T-helper 2 cell treated with Interferon-gamma antibody and Interleukin-4, amounts not matched to agents 5 μg/mL and 100 μg/mL, for 36 hours (primary cell): ENCODE measurements at regions not wholly inside any gene's neighbourhood (a gene's known extent, or its start where the extent isn't known, plus 50 kb on each side); places are given as distances from the start of the nearest gene placed in this dataset.

ENCODE experiments used
- DNase-seq: peaks from one replicate; pipeline ENCODE4 v3.0.0; 2021; ENCODE audit warnings: low spot score
- H3K27ac Mint-ChIP-seq: one replicate; pipeline ENCODE4 v1.8.0; 2021; ENCODE audit warnings: mild to moderate bottlenecking, mixed read lengths
- H3K27me3 Mint-ChIP-seq: one replicate; pipeline ENCODE4 v1.8.0; 2021; ENCODE audit warnings: low read depth, mixed read lengths
- H3K36me3 Mint-ChIP-seq: one replicate; pipeline ENCODE4 v1.8.0; 2021; ENCODE audit warnings: low read depth, mixed read lengths
- H3K4me1 Mint-ChIP-seq: one replicate; pipeline ENCODE4 v1.8.0; 2021; ENCODE audit warnings: low read depth, mixed read lengths
- H3K4me3 Mint-ChIP-seq: one replicate; pipeline ENCODE4 v1.8.0; 2022; ENCODE audit warnings: mild to moderate bottlenecking, moderate library complexity, mixed read lengths
- H3K9me3 Mint-ChIP-seq: one replicate; pipeline ENCODE4 v1.8.0; 2021; ENCODE audit warnings: mixed read lengths

DNA sequence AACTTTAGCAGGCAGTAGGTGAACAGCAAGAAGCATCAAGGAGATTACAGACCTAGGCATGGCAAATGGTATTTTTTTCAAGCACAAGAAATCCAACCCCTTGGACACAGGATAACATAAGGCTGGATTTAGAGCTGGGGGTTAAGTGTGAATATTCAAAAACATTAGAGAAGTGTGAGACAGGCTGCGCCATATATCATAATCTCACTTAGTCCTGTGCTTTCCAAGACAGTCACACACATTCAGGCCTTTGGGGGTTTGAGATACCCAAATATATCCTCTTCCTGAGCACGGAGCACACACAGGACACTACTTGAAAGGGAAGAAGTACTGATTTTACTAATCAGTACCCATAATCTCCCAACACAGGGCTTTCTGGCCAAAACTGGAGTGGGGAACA lies 83.0 kb upstream of the CLDN18 start:
- H3K4me1 Mint-ChIP-seq = no peaks in the 10 kb centered on the region
- no peaks in the 10 kb centered on the region for H3K36me3 Mint-ChIP-seq
- DNase-seq = no peak
- H3K27ac Mint-ChIP-seq = no peak overlapping the region
- no peaks in the 10 kb centered on the region for H3K9me3 Mint-ChIP-seq
- no peaks in the 10 kb centered on the region for H3K27me3 Mint-ChIP-seq
- H3K4me3 Mint-ChIP-seq = no peak overlapping the region

- Mint-ChIP-seq H3K27me3 (no peaks in the 10 kb centered on the region), H3K36me3 (no peaks in the 10 kb centered on the region)
Observed at GRCh38 chr3:137930976-137931375, 79.0 kb upstream of the CLDN18 start.

DNA sequence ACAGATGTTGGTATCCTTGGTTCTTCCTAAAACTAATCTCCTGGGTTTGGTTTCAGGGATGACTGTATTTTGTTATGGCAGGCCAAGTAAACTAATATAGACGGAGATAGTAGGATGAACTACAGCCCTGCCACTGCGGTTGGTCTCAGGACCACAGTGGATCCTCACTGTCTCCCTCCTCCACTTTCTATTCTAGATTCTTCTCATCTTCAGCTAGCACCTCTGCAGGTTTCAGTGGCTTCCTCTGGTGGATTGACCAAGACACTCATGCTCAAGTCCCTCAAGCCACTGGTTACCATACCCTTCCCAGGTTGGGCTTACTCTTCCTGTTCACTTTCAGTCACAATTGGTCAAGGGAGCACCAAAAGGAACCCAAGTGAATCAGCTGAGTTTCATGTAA lies 71.1 kb upstream of the CLDN18 start:
- no peak for DNase-seq
- H3K36me3 Mint-ChIP-seq = no peaks in the 10 kb centered on the region
- no peaks in the 10 kb centered on the region for H3K27me3 Mint-ChIP-seq
- H3K4me3 Mint-ChIP-seq = no peak overlapping the region
- no peak overlapping the region for H3K27ac Mint-ChIP-seq
- H3K4me1 Mint-ChIP-seq = no peaks in the 10 kb centered on the region
- no peaks in the 10 kb centered on the region for H3K9me3 Mint-ChIP-seq

More at GRCh38 chr3:137930976-137931375, 79.0 kb upstream of the CLDN18 start:
- Mint-ChIP-seq H3K4me3 (no peak overlapping the region), H3K9me3 (no peaks in the 10 kb centered on the region), H3K27ac (no peak overlapping the region), H3K4me1 (no peaks in the 10 kb centered on the region)
- no peak for DNase-seq

DNA sequence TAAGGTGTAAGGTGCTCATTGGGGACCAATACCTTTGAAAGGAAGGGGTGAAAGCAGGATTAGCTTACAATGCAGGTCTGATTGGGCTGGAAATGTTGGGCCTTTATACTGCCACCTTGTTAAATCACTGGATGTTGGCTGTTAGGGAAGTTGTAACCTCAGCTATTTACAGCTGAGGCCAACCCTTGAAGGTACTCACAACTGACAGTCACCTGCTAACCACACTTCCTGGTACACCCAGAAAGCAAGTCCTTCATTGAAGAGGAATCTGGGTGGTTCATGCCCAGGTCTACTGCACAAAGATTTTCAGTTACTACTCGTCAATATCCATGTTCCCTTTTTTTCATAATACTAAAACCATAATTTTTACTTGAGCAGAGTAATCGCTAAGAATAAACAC lies 65.4 kb upstream of the CLDN18 start:
- Mint-ChIP-seq H3K4me1 (no peaks in the 10 kb centered on the region), H3K36me3 (no peaks in the 10 kb centered on the region), H3K9me3 (no peaks in the 10 kb centered on the region), H3K27ac (no peak overlapping the region), H3K4me3 (no peak overlapping the region), H3K27me3 (no peaks in the 10 kb centered on the region)
- no peak for DNase-seq

DNA sequence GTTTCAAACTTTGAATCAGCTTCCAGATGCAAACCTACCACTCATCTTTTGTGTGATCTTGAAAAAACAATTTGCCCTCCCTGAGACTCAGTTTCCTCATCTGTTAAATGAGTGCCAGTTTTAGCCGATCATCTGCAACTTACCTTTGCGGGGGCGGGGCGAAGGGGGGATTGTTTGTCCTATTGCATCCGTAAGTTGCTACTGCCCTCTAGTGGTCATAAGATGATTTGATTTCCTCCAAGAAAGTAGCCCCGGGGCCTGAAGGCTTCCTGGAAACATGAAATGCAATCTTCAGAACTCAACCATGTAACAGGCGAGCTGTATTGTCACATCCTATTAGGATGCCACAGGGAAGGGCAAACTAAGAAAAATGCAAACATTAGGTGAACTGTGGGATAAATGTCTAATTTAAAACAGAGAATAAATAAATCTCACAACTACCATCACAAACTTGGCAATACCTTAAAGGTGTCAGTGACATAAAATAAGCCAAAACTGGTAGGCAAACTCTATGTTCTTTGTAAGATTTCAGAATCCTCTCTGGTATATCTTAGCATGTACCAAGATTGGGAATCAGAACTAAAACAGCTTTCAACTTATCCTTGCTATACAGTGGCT lies 63.5 kb upstream of the CLDN18 start:
- Mint-ChIP-seq H3K27ac (no peak overlapping the region), H3K4me3 (no peak overlapping the region), H3K9me3 (no peaks in the 10 kb centered on the region), H3K4me1 (no peaks in the 10 kb centered on the region), H3K27me3 (no peaks in the 10 kb centered on the region), H3K36me3 (no peaks in the 10 kb centered on the region)
- peak; percentile 18 for DNase-seq

GRCh38 chr3:137947117-137947516 lies 62.8 kb upstream of the CLDN18 start:
- Mint-ChIP-seq H3K4me3 (no peak overlapping the region), H3K27ac (no peak overlapping the region), H3K27me3 (no peaks in the 10 kb centered on the region), H3K4me1 (no peaks in the 10 kb centered on the region), H3K9me3 (no peaks in the 10 kb centered on the region), H3K36me3 (no peaks in the 10 kb centered on the region)
- no peak for DNase-seq

DNA sequence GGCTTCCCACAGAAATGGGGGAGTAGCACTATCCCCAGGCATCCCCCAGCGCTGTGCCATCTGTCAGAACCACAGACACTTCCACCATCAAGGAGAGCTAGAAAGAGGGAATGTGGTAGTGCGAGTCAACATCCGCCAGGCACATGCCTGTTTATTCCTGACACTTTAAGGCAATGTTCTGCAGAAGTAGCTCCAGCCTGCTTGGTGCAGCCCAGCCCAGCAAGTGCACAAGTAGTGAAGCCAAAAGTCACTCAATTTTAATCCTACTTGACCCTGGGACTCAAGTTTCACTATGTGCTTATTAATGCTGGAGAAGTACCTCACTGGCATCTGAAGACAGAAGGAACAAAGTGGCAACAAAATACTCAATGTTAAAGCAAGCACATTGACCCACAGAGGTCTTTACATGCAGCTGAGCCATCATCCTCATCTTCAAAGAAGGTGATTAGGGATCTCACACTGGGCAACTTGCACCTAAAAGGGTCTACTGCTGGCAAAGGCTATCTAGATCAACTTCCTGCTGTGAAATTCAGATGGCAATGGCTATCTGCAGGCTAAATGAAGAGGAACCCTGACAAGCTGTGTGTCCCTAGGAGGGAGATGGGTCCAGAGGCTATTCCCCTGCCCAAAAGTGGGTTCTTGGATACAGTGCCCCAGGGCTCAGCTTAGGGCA lies 61.4 kb upstream of the CLDN18 start:
- Mint-ChIP-seq H3K4me3 (no peak overlapping the region), H3K27me3 (no peaks in the 10 kb centered on the region), H3K4me1 (no peaks in the 10 kb centered on the region), H3K36me3 (no peaks in the 10 kb centered on the region), H3K27ac (no peak overlapping the region), H3K9me3 (no peaks in the 10 kb centered on the region)
- DNase-seq = no peak

GRCh38 chr3:137958636-137959035 lies 51.3 kb upstream of the CLDN18 start:
- Mint-ChIP-seq H3K4me3 (no peak overlapping the region), H3K27me3 (peaks cover 2% of the 10 kb centered on the region), H3K9me3 (no peaks in the 10 kb centered on the region), H3K27ac (no peak overlapping the region), H3K36me3 (no peaks in the 10 kb centered on the region), H3K4me1 (no peaks in the 10 kb centered on the region)
- no peak for DNase-seq
